AG08395 (cell line): ENCODE measurements at regions not wholly inside any gene's neighbourhood (a gene's known extent, or its start where the extent isn't known, plus 50 kb on each side); places are given as distances from the start of the nearest gene placed in this dataset.

Experiments
- DNase-seq: peaks from one replicate; pipeline ENCODE4 v3.0.0; 2012; ENCODE audit warnings: mixed read lengths, low spot score

- no peak for DNase-seq
These were observed 269.7 kb upstream of the FAR2 start for GRCh38 chr12:28879379-28879778.

GRCh38 chr12:28882444-28882843 lies 266.6 kb upstream of the FAR2 start:
- DNase-seq = no peak

GRCh38 chr12:28883406-28883997 lies 265.6 kb upstream of the FAR2 start:
- no peak for DNase-seq

GRCh38 chr12:28884904-28885679 lies 264.0 kb upstream of the FAR2 start:
- DNase-seq = no peak

GRCh38 chr12:28885928-28886327 lies 263.1 kb upstream of the FAR2 start:
- DNase-seq = no peak

GRCh38 chr12:28887461-28887990 lies 261.6 kb upstream of the FAR2 start:
- no peak for DNase-seq

- no peak for DNase-seq
These were observed 258.4 kb upstream of the FAR2 start for GRCh38 chr12:28890664-28891063.

GRCh38 chr12:28891126-28891525 lies 258.0 kb upstream of the FAR2 start:
- DNase-seq = no peak

- peak; percentile 15 for DNase-seq
These were observed 255.7 kb upstream of the FAR2 start for GRCh38 chr12:28893365-28893764.

GRCh38 chr12:28893856-28894255 lies 255.2 kb upstream of the FAR2 start:
- DNase-seq = no peak

- no peak for DNase-seq
These were observed 252.7 kb upstream of the FAR2 start for GRCh38 chr12:28896421-28896820.

GRCh38 chr12:28898038-28898437 lies 251.0 kb upstream of the FAR2 start:
- DNase-seq = no peak

- DNase-seq = peak; percentile 77
These were observed 249.1 kb upstream of the FAR2 start for GRCh38 chr12:28899951-28900350.

- no peak for DNase-seq
These were observed 243.7 kb upstream of the FAR2 start for GRCh38 chr12:28905220-28905955.

- no peak for DNase-seq
These were observed 240.4 kb upstream of the FAR2 start for GRCh38 chr12:28908646-28909045.

- no peak for DNase-seq
These were observed 239.8 kb upstream of the FAR2 start for GRCh38 chr12:28909291-28909690.

- peak; percentile 83 for DNase-seq
These were observed 223.2 kb upstream of the FAR2 start for GRCh38 chr12:28925719-28926376.

GRCh38 chr12:28930704-28931103 lies 218.4 kb upstream of the FAR2 start:
- no peak for DNase-seq

GRCh38 chr12:28933176-28933575 lies 215.9 kb upstream of the FAR2 start:
- DNase-seq = no peak

- DNase-seq = no peak
These were observed 215.1 kb upstream of the FAR2 start for GRCh38 chr12:28933864-28934527.

GRCh38 chr12:28936221-28936620 lies 212.9 kb upstream of the FAR2 start:
- no peak for DNase-seq

- DNase-seq = no peak
These were observed 212.4 kb upstream of the FAR2 start for GRCh38 chr12:28936711-28937110.
